ENCODE measurements at regions not wholly inside any gene's neighbourhood (a gene's known extent, or its start where the extent isn't known, plus 50 kb on each side); places are given as distances from the start of the nearest gene placed in this dataset.

DNA sequence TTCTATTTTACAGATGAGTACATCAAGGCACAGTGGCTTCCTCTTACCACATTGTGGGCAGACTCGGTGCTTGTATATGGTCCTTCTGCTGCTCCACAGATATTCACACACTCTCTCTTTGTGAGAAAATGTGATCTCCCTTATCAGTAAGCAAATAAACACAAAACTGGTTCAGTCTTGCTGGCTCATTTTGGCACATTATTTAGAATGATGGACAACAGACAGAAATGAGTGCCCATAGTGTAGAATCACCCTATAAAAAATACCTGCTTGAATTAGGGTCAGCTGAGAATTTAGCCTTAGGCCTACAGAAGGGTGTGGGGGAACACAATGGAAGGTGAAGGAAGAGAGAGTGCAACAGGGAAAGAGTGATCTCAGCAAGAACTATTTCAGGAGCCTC lies 423.1 kb downstream of the HLX start:
- no peaks in the 10 kb centered on the region for H3K36me3 ChIP-seq
- no peaks in the 10 kb centered on the region for H3K4me1 ChIP-seq
- no peaks in the 10 kb centered on the region for H3K9me3 ChIP-seq
- TF ChIP-seq POLR2AphosphoS5 (IDR thresholded peaks at IDR 0.05), result no peak
- TF ChIP-seq POLR2A (IDR thresholded peaks at IDR 0.05), result no peak
- 62 to 82% (median 79%) methylated on average over 1 of the region's 1 CpG for WGBS, 5 donors
- intact Hi-C loops (cut with DNase I; ENCODE audit: low total_unique reads), result no loop called here
- no peak overlapping the region for H3K4me3 ChIP-seq
- no peak for DNase-seq
- H3K27ac ChIP-seq, result no peak overlapping the region
- H3K27me3 ChIP-seq (replicated peaks in 1 of 7), result no peaks in the 10 kb centered on the region

DNA sequence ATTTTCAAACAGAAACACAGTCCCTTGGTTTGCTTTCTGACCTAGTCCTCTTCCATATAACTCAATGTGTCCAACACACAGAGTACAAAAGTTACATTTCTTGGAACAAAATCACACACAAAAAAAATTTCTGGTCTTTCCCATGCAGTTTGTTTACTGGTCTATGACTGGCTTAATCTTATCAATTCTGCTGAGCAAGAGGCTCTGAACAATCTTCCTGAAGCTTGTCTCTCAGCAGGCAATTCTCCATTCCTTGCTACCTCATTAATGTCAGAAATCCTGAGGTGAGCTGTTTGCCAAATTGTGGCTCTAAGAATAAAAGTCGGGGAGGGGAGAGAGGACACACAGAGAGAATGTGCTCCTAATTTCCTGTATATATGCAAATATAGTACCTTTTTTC lies 423.6 kb downstream of the HLX start:
- H3K27ac ChIP-seq, result no peak overlapping the region
- no peaks in the 10 kb centered on the region for H3K9me3 ChIP-seq
- H3K4me1 ChIP-seq, result no peaks in the 10 kb centered on the region
- H3K4me3 ChIP-seq, result no peak overlapping the region
- H3K36me3 ChIP-seq, result no peaks in the 10 kb centered on the region
- intact Hi-C loops (cut with DNase I; ENCODE audit: low total_unique reads), result no loop called here
- no peaks in the 10 kb centered on the region for H3K27me3 ChIP-seq (replicated peaks in 1 of 7)
- WGBS, 5 donors, result 71 to 76% (median 75%) methylated on average over 1 of the region's 1 CpG
- DNase-seq, result no peak
- TF ChIP-seq POLR2A (IDR thresholded peaks at IDR 0.05) (no peak), POLR2AphosphoS5 (IDR thresholded peaks at IDR 0.05) (no peak)
- TF ChIP-seq, protein P1, sequence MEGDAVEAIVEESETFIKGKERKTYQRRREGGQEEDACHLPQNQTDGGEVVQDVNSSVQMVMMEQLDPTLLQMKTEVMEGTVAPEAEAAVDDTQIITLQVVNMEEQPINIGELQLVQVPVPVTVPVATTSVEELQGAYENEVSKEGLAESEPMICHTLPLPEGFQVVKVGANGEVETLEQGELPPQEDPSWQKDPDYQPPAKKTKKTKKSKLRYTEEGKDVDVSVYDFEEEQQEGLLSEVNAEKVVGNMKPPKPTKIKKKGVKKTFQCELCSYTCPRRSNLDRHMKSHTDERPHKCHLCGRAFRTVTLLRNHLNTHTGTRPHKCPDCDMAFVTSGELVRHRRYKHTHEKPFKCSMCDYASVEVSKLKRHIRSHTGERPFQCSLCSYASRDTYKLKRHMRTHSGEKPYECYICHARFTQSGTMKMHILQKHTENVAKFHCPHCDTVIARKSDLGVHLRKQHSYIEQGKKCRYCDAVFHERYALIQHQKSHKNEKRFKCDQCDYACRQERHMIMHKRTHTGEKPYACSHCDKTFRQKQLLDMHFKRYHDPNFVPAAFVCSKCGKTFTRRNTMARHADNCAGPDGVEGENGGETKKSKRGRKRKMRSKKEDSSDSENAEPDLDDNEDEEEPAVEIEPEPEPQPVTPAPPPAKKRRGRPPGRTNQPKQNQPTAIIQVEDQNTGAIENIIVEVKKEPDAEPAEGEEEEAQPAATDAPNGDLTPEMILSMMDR (IDR thresholded peaks at IDR 0.05 in 8 of 11, conservative IDR thresholded peaks at IDR 0.05 in 3 of 11), result no peak

DNA sequence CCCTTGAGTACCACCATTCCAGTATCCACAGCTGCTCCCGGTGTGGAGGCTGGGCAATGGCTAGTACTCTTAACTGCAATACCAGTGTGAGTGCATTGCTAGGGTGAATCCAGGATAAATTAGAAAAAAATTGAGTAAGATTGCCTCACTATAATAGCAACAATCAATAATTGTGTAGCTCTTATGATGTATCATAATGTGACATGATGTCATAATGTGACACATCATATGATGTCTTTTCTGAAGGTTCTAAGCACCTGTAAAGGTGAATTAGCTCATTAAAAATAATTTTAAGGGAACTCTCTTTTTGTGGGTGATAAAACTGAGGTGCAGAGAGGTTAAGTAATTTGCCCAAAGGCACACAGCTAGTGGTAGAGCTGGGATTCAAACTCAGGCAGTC lies 424.4 kb downstream of the HLX start:
- WGBS, 5 donors, result 68 to 93% (median 90%) methylated on average over 1 of the region's 1 CpG
- no peak overlapping the region for H3K27ac ChIP-seq
- intact Hi-C loops (cut with DNase I; ENCODE audit: low total_unique reads), result no loop called here

DNA sequence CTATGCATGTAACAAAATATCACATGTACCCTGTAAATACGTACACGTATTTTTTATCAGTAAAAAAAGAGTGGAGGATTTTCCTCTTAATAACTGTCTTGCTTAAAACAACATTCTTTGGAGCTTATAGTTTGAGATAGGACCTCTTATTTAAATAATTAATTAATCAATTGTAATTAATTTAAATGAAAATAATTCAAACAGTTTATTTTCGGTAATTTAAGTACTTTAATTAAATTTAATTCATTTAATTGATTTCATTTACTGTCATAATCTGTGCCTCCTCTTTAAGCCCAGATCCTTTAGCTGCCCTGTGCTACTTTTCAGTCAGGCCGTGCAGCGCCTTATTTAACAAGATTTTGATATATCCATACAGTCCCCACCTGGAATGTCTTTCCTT lies 427.0 kb downstream of the HLX start:
- H3K27ac ChIP-seq, result no peak overlapping the region
- WGBS, 5 donors, result 91 to 95% (median 92%) methylated on average over 5 of the region's 5 CpGs
- TF ChIP-seq POLR2A (IDR thresholded peaks at IDR 0.05) (no peak), POLR2AphosphoS5 (IDR thresholded peaks at IDR 0.05) (no peak)
- TF ChIP-seq, protein P1 (IDR thresholded peaks at IDR 0.05 in 8 of 11, conservative IDR thresholded peaks at IDR 0.05 in 3 of 11), result no peak
- H3K9me3 ChIP-seq, result peaks cover 0 to 8% (median 0%) of the 10 kb centered on the region in 8 donors
- no peaks in the 10 kb centered on the region for H3K4me1 ChIP-seq
- DNase-seq, result no peak
- no peaks in the 10 kb centered on the region for H3K36me3 ChIP-seq
- no peak overlapping the region for H3K4me3 ChIP-seq
- intact Hi-C loops (cut with DNase I; ENCODE audit: low total_unique reads), result no loop called here
- H3K27me3 ChIP-seq (replicated peaks in 1 of 7), result no peaks in the 10 kb centered on the region

More for the DNA sequence above, 424.4 kb downstream of the HLX start:
- TF ChIP-seq, protein P1 (IDR thresholded peaks at IDR 0.05 in 8 of 11, conservative IDR thresholded peaks at IDR 0.05 in 3 of 11), result no peak
- TF ChIP-seq POLR2A (IDR thresholded peaks at IDR 0.05) (no peak), POLR2AphosphoS5 (IDR thresholded peaks at IDR 0.05) (no peak)
- Histone ChIP-seq H3K36me3 (no peaks in the 10 kb centered on the region), H3K9me3 (peaks cover 0 to 2% (median 0%) of the 10 kb centered on the region in 8 donors), H3K4me3 (no peak overlapping the region), H3K4me1 (no peaks in the 10 kb centered on the region), H3K27me3 (replicated peaks in 1 of 7) (no peaks in the 10 kb centered on the region)
- DNase-seq, result no peak

Data from spleen (tissue), 11 donors.